IMR-90 (cell line): ENCODE measurements at regions not wholly inside any gene's neighbourhood (a gene's known extent, or its start where the extent isn't known, plus 50 kb on each side); places are given as distances from the start of the nearest gene placed in this dataset.

Source experiments
- ATAC-seq: fragments of 200-7000 bp; cut with Tn5 transposase; 2 replicates; pipeline ENCODE4 v1.9.1; 2020; ENCODE audit warnings: low read depth, mild to moderate bottlenecking, moderate library complexity
- BruUV-seq: library from RNA; stranded (reverse); fragments of 400-500 nt; replicated peaks from 2 replicates; lab custom pipeline; 2021; lab: Mats Ljungman, UMichigan
- CTCF ChIA-PET: fragments of 300-600 bp; formaldehyde crosslinking; extraction: SDS; loops from one replicate; lab custom pipeline; 2021; ENCODE audit warnings: antibody characterized with exemption; lab: Yijun Ruan, JAX
- POLR2A ChIA-PET: fragments of 300-600 bp; sonication (Branson Sonifier 250); formaldehyde crosslinking; loops from one replicate; lab custom pipeline; 2022; ENCODE audit warnings: antibody characterized with exemption; ENCODE audit not compliant: unreplicated experiment; lab: Charles Lee
- DNase-seq: peaks from one replicate; pipeline ENCODE4 v3.0.0; 2013
- H2AFZ ChIP-seq: replicated peaks from 2 replicates; pipeline ENCODE3; 2013; ENCODE audit warnings: low read length, mild to moderate bottlenecking; ENCODE audit not compliant: poor library complexity
- H2AK5ac ChIP-seq: 2 replicates; pipeline ENCODE4 v1.6.1; 2013; ENCODE audit warnings: low read depth, low read length, inconsistent platforms
- H2AK9ac ChIP-seq: replicated peaks from 2 replicates; pipeline ENCODE3; 2013; ENCODE audit warnings: mild to moderate bottlenecking, low read depth, low read length, moderate library complexity; ENCODE audit not compliant: poor library complexity
- H2BK120ac ChIP-seq: 2 replicates; pipeline ENCODE4 v1.6.1; 2013; ENCODE audit warnings: low read depth, low read length, inconsistent platforms
- H2BK15ac ChIP-seq: 3 replicates; pipeline ENCODE4 v1.6.1; 2013; ENCODE audit warnings: low read depth, low read length, inconsistent platforms
- H2BK20ac ChIP-seq: 2 replicates; pipeline ENCODE4 v1.6.1; 2013; ENCODE audit warnings: low read depth, mild to moderate bottlenecking, inconsistent platforms, low read length, moderate library complexity
- H2BK5ac ChIP-seq: 2 replicates; pipeline ENCODE4 v1.6.1; 2013; ENCODE audit warnings: mild to moderate bottlenecking, low read depth, low read length, inconsistent platforms; ENCODE audit not compliant: poor library complexity, severe bottlenecking
- H3K14ac ChIP-seq: replicated peaks from 2 replicates; pipeline ENCODE4 v1.6.1; 2013; ENCODE audit warnings: low read depth, low read length, inconsistent platforms
- H3K18ac ChIP-seq: 2 replicates; pipeline ENCODE4 v1.6.1; 2013; ENCODE audit warnings: low read depth, low read length, control low read depth
- H3K23ac ChIP-seq: 2 replicates; pipeline ENCODE4 v1.6.1; 2013; ENCODE audit warnings: low read depth, low read length, inconsistent platforms
- H3K27ac ChIP-seq: 2 replicates; pipeline ENCODE4 v1.5.1; 2013; ENCODE audit warnings: mild to moderate bottlenecking, control low read depth, low read length; ENCODE audit not compliant: insufficient read depth
- H3K27me3 ChIP-seq: 2 replicates; pipeline ENCODE4 v1.6.1; 2013; ENCODE audit warnings: low read length; ENCODE audit not compliant: control insufficient read depth, insufficient read depth
- H3K36me3 ChIP-seq: 2 replicates; pipeline ENCODE4 v1.6.1; 2013; ENCODE audit warnings: low read length, mixed read lengths; ENCODE audit not compliant: control insufficient read depth, insufficient read depth
- H3K4ac ChIP-seq: 2 replicates; pipeline ENCODE4 v1.6.1; 2013; ENCODE audit warnings: low read depth, low read length, inconsistent platforms
- H3K4me1 ChIP-seq: 2 replicates; pipeline ENCODE4 v1.6.1; 2013; ENCODE audit warnings: low read length, mixed read lengths; ENCODE audit not compliant: control insufficient read depth, insufficient read depth
- H3K4me2 ChIP-seq: 2 replicates; pipeline ENCODE4 v1.6.1; 2013; ENCODE audit warnings: low read depth, mild to moderate bottlenecking, control low read depth, low read length, moderate library complexity
- H3K4me3 ChIP-seq: 2 replicates; pipeline ENCODE4 v1.5.1; 2013; ENCODE audit warnings: low read depth, mild to moderate bottlenecking, control low read depth, low read length, moderate library complexity; ENCODE audit not compliant: insufficient read depth
- H3K56ac ChIP-seq: 2 replicates; pipeline ENCODE4 v1.6.1; 2013; ENCODE audit warnings: low read length, inconsistent platforms; ENCODE audit not compliant: insufficient read depth; ENCODE audit errors: extremely low read depth
- H3K79me1 ChIP-seq, 2 experiments: 2 replicates each; pipeline ENCODE4 v1.6.1; 2013; ENCODE audit warnings: low read length in 2 of 2, inconsistent platforms in 1 of 2, low read depth in 1 of 2
- H3K9ac ChIP-seq: 2 replicates; pipeline ENCODE4 v1.6.1; 2013; ENCODE audit warnings: low read depth, low read length, control low read depth
- H3K9me1 ChIP-seq: 2 replicates; pipeline ENCODE4 v1.6.1; 2013; ENCODE audit warnings: low read length, inconsistent platforms; ENCODE audit not compliant: insufficient read depth
- H3K9me3 ChIP-seq: 2 replicates; pipeline ENCODE4 v1.6.1; 2013; ENCODE audit warnings: low read length; ENCODE audit not compliant: control insufficient read depth, insufficient read depth
- H4K20me1 ChIP-seq: 2 replicates; pipeline ENCODE4 v1.6.1; 2013; ENCODE audit warnings: low read length, inconsistent platforms; ENCODE audit not compliant: insufficient read depth
- H4K5ac ChIP-seq: 2 replicates; pipeline ENCODE4 v1.6.1; 2013; ENCODE audit warnings: mild to moderate bottlenecking, low read depth, low read length, control low read depth
- H4K8ac ChIP-seq, 2 experiments: 2 replicates each; pipeline ENCODE4 v1.6.1; 2013; ENCODE audit warnings: low read depth in 2 of 2, low read length in 2 of 2, control low read depth in 1 of 2, inconsistent platforms in 1 of 2
- H4K91ac ChIP-seq: 2 replicates; pipeline ENCODE4 v1.6.1; 2013; ENCODE audit warnings: low read depth, low read length, inconsistent platforms; ENCODE audit not compliant: insufficient read depth
- BHLHE40 ChIP-seq: fragments of 150-350 bp; IDR thresholded peaks from 2 replicates; pipeline ENCODE4 v1.6.1; 2016; ENCODE audit warnings: mild to moderate bottlenecking, low read depth, low read length
- CEBPB ChIP-seq: IDR thresholded peaks from 2 replicates; pipeline ENCODE4 v1.6.1; 2012; ENCODE audit warnings: low read depth, low read length, improper control_type of control experiment
- CHD1 ChIP-seq: IDR thresholded peaks from 2 replicates; pipeline ENCODE4 v1.6.1; 2012; ENCODE audit warnings: low read depth, low read length, improper control_type of control experiment
- CTCF ChIP-seq: conservative IDR thresholded peaks from 2 replicates; pipeline ENCODE4 v1.5.1; 2012; ENCODE audit warnings: mild to moderate bottlenecking, low read depth, low read length, improper control_type of control experiment
- FOS ChIP-seq: fragments of 150-350 bp; IDR thresholded peaks from 2 replicates; pipeline ENCODE4 v1.6.1; 2016; ENCODE audit warnings: low read depth, low read length
- MAFK ChIP-seq: IDR thresholded peaks from 2 replicates; pipeline ENCODE4 v1.6.1; 2012; ENCODE audit warnings: low read depth, low read length, improper control_type of control experiment
- MAZ ChIP-seq: IDR thresholded peaks from 2 replicates; pipeline ENCODE4 v1.6.1; 2012; ENCODE audit warnings: low read depth, mild to moderate bottlenecking, low read length, improper control_type of control experiment, moderate library complexity, borderline replicate concordance
- MXI1 ChIP-seq: IDR thresholded peaks from 2 replicates; pipeline ENCODE4 v1.6.1; 2012; ENCODE audit warnings: low read depth, mild to moderate bottlenecking, low read length, moderate library complexity, borderline replicate concordance
- NFE2L2 ChIP-seq: fragments of 150-350 bp; IDR thresholded peaks from 2 replicates; pipeline ENCODE4 v1.6.1; 2016; ENCODE audit warnings: low read depth, mild to moderate bottlenecking, low read length
- POLR2A ChIP-seq: IDR thresholded peaks from 2 replicates; pipeline ENCODE4 v1.6.1; 2012; ENCODE audit warnings: mild to moderate bottlenecking, low read depth, low read length
- RAD21 ChIP-seq: IDR thresholded peaks from 2 replicates; pipeline ENCODE4 v1.6.1; 2012; ENCODE audit warnings: low read length, improper control_type of control experiment
- RCOR1 ChIP-seq: IDR thresholded peaks from 2 replicates; pipeline ENCODE4 v1.6.1; 2012; ENCODE audit warnings: mild to moderate bottlenecking, low read length, improper control_type of control experiment; ENCODE audit not compliant: insufficient replicate concordance
- RFX5 ChIP-seq: IDR thresholded peaks from 2 replicates; pipeline ENCODE4 v1.8.0; 2012; ENCODE audit warnings: low read depth, mild to moderate bottlenecking, low read length, moderate library complexity
- SMC3 ChIP-seq: fragments of 150-350 bp; IDR thresholded peaks from 2 replicates; pipeline ENCODE4 v1.6.1; 2016; ENCODE audit warnings: low read depth, mild to moderate bottlenecking, antibody characterized with exemption, low read length, moderate library complexity
- USF2 ChIP-seq: fragments of 150-350 bp; IDR thresholded peaks from 2 replicates; pipeline ENCODE4 v1.6.1; 2017; ENCODE audit warnings: mild to moderate bottlenecking, antibody characterized with exemption, low read length, low read depth
- WGBS, 2 experiments: methylation state at CpG; one replicate each; pipeline versions ENCODE4 v1.1.5 to v1.1.7; 2013; ENCODE audit warnings: missing lambda C conversion rate in 2 of 2; ENCODE audit not compliant: insufficient read length in 1 of 2; ENCODE audit errors: extremely low coverage in 2 of 2; 5-methylcytosine and 5-hydroxymethylcytosine counted together
- dilution Hi-C: fragments of 300-500 bp; cut with HindIII; formaldehyde crosslinking; loops from one replicate; pipeline ENCODE4 v1.14.3; 2018; ENCODE audit warnings: low sequenced_read_pairs; ENCODE audit not compliant: unreplicated experiment
- in situ Hi-C: fragments of 300-500 bp; cut with MboI; formaldehyde crosslinking; loops from 3 replicates; pipeline ENCODE4 v1.14.3; 2019; ENCODE audit warnings: low sequenced_read_pairs, inconsistent platforms, mixed read lengths
- intact Hi-C: fragments of 100-400 bp; cut with micrococcal nuclease; formaldehyde crosslinking; loops from 2 replicates; pipeline ENCODE4 v1.10.0; 2022
- TF ChIP-seq, protein P1 (sequence below): fragments of 150-350 bp; IDR thresholded peaks from 2 replicates; pipeline ENCODE4 v1.6.1; 2016; ENCODE audit warnings: low read depth, mild to moderate bottlenecking, low read length, moderate library complexity, borderline replicate concordance

DNA sequence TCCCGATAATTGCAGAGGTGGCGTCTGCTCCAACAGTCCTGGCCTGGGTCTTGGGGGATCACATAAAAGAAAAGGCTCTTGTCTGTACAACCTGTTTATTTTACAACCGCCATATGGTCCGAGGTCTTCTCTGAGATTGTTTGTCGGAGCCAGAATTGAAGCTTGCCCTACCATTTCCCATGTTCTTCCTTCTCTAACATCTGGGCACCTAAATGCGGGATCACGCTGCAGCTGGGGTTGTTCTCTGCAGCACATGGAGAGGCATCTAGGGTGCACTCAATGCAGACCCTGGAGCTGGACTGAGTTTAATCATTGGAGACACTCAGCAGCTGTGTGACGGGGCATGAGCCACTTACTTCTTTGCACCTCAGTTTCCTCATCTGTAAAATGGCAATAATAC is 107.7 kb downstream of the ACKR3 start:
- Histone ChIP-seq H3K9me3 (peaks cover 5% of the 10 kb centered on the region; the same call in 1 of the 2 replicates), H2BK5ac (no peak overlapping the region), H2BK15ac (no peak overlapping the region), H3K27me3 (peaks cover 15% of the 10 kb centered on the region), H3K9ac (no peak overlapping the region), H4K91ac (no peak overlapping the region), H3K4me2 (no peak overlapping the region), H2AK9ac (no peak overlapping the region), H3K56ac (no peak overlapping the region), H2AK5ac (no peak overlapping the region), H4K20me1 (no peaks in the 10 kb centered on the region), H2AFZ (no peak overlapping the region), H3K27ac (no peak overlapping the region), H3K9me1 (no peaks in the 10 kb centered on the region), H3K14ac (no peak overlapping the region), H3K36me3 (no peaks in the 10 kb centered on the region), H3K23ac (no peak overlapping the region), H3K4me3 (no peak overlapping the region), H3K79me1 (no peaks in the 10 kb centered on the region), H4K8ac (no peak overlapping the region), H3K18ac (no peak overlapping the region), H3K4ac (no peak overlapping the region), H2BK120ac (no peak overlapping the region), H4K5ac (no peak overlapping the region), H2BK20ac (no peak overlapping the region), H3K4me1 (peaks cover 2% of the 10 kb centered on the region)
- CTCF ChIA-PET: no interaction called here
- intact Hi-C loops: no loop called here
- dilution Hi-C loops: no loop called here
- TF ChIP-seq RAD21: no peak
- TF ChIP-seq CHD1: no peak
- TF ChIP-seq SMC3: no peak
- no peak for TF ChIP-seq FOS
- no peak for TF ChIP-seq USF2
- no peak for TF ChIP-seq POLR2A
- no peak for TF ChIP-seq CTCF
- TF ChIP-seq MXI1: no peak
- no peak for TF ChIP-seq MAFK
- TF ChIP-seq CEBPB: no peak
- TF ChIP-seq, protein P1, sequence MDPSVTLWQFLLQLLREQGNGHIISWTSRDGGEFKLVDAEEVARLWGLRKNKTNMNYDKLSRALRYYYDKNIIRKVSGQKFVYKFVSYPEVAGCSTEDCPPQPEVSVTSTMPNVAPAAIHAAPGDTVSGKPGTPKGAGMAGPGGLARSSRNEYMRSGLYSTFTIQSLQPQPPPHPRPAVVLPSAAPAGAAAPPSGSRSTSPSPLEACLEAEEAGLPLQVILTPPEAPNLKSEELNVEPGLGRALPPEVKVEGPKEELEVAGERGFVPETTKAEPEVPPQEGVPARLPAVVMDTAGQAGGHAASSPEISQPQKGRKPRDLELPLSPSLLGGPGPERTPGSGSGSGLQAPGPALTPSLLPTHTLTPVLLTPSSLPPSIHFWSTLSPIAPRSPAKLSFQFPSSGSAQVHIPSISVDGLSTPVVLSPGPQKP: no peak
- no peak for TF ChIP-seq RCOR1
- TF ChIP-seq RFX5: no peak
- no peak for TF ChIP-seq MAZ
- TF ChIP-seq BHLHE40: no peak
- no peak for TF ChIP-seq NFE2L2
- in situ Hi-C loops: no loop called here
- no TSS peak for BruUV-seq
- POLR2A ChIA-PET: no interaction called here
- ATAC-seq: no peak
- WGBS, 2 experiments: 51% methylated on average over 3 of the region's 8 CpGs; no CpG with 5 or more reads in 1 of the 2 experiments
- DNase-seq: no peak
